ENCODE measurements at regions not wholly inside any gene's neighbourhood (a gene's known extent, or its start where the extent isn't known, plus 50 kb on each side); places are given as distances from the start of the nearest gene placed in this dataset.

DNA sequence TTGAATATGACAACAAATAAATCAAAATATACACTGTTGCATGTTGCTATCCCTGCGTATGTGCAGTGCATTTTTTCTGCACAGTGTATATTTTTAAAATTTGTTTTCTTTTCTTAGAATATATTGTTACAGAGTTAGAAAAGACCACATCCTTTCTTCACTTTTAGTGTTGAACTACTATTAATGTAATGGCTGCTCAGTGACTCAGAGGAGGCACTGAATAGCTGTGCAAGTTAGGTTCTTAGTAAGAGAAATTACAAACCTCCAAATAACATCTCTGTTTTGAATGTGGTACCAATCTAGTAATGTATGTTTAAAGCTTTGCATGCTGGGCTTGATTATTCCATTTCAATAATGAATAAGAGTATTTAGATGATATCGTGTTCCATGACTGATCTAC, 208.9 kb upstream of the PRR16 start:
- no peaks in the 10 kb centered on the region for H3K36me3 ChIP-seq
- no peak for TF ChIP-seq POLR2AphosphoS5 (IDR thresholded peaks at IDR 0.05; ENCODE audit: insufficient read depth in 1 of 2, low read depth in 1 of 2)
- TF ChIP-seq POLR2A (IDR thresholded peaks at IDR 0.05): no peak
- TF ChIP-seq, protein P1, sequence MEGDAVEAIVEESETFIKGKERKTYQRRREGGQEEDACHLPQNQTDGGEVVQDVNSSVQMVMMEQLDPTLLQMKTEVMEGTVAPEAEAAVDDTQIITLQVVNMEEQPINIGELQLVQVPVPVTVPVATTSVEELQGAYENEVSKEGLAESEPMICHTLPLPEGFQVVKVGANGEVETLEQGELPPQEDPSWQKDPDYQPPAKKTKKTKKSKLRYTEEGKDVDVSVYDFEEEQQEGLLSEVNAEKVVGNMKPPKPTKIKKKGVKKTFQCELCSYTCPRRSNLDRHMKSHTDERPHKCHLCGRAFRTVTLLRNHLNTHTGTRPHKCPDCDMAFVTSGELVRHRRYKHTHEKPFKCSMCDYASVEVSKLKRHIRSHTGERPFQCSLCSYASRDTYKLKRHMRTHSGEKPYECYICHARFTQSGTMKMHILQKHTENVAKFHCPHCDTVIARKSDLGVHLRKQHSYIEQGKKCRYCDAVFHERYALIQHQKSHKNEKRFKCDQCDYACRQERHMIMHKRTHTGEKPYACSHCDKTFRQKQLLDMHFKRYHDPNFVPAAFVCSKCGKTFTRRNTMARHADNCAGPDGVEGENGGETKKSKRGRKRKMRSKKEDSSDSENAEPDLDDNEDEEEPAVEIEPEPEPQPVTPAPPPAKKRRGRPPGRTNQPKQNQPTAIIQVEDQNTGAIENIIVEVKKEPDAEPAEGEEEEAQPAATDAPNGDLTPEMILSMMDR (IDR thresholded peaks at IDR 0.05): no peak
- H3K9me3 ChIP-seq: no peaks in the 10 kb centered on the region
- H3K4me1 ChIP-seq: no peaks in the 10 kb centered on the region
- H3K4me3 ChIP-seq: no peak overlapping the region
- no peak for DNase-seq (ENCODE audit: extremely low spot score in 2 of 2)
- intact Hi-C loops (cut with DNase I): no loop called here
- no peak overlapping the region for H3K27ac ChIP-seq
- H3K27me3 ChIP-seq: no peaks in the 10 kb centered on the region

DNA sequence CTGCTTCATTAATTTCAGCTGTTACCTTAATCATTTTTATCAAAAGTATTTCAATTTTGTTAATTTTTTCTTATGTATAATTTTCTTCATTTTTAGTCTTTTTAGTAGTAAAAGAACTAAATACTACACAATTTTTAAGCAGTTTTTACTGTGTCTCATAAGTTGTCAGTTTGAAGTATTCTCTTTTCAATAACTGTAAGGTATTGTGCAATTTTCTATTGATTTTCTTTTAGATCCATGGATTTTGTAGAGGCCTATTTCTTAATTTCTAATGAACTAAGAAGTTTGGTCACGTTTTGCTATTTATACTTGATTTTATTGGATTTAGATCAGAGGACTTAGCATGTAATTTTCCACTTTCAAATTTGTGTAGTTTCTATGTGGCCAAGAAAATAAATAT, 207.7 kb upstream of the PRR16 start:
- Histone ChIP-seq H3K9me3 (no peaks in the 10 kb centered on the region), H3K4me1 (no peaks in the 10 kb centered on the region), H3K36me3 (no peaks in the 10 kb centered on the region), H3K27ac (no peak overlapping the region), H3K27me3 (no peaks in the 10 kb centered on the region), H3K4me3 (no peak overlapping the region)
- DNase-seq (ENCODE audit: extremely low spot score in 2 of 2): no peak
- intact Hi-C loops (cut with DNase I): no loop called here
- no peak for TF ChIP-seq POLR2AphosphoS5 (IDR thresholded peaks at IDR 0.05; ENCODE audit: insufficient read depth in 1 of 2, low read depth in 1 of 2)
- TF ChIP-seq, protein P1 (IDR thresholded peaks at IDR 0.05): no peak
- no peak for TF ChIP-seq POLR2A (IDR thresholded peaks at IDR 0.05)

DNA sequence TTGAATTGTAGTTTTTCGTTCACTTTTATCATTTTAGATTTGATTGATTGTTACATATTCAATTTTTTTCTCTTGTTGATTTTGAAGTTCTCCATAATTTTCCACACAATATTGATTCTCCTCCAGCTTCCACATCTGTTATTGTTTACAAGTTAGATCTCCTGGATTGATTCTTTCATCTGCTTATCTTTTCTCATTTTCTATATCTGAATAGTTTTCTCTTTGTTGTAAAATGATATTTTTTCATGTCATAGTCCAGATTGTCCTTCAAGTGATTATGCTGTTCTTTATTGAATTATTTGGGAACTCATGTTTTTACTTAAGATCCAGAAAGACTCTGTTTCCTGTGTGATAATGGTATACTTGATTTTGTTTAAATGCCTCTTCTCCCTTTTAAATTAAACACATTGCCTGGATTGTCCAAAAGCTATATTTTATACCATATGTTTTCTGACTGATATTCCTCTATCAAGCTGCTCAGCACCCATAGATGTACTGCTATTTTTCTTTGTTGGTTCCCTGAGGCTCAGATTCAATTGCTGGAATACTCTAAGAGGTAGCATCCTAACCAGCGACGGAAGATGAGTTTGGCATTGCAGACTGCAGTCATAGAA, 206.6 kb upstream of the PRR16 start:
- no peak overlapping the region for H3K4me3 ChIP-seq
- no peak overlapping the region for H3K27ac ChIP-seq
- intact Hi-C loops (cut with DNase I): no loop called here
- no peak for TF ChIP-seq POLR2A (IDR thresholded peaks at IDR 0.05)
- TF ChIP-seq, protein P1 (IDR thresholded peaks at IDR 0.05): no peak
- TF ChIP-seq POLR2AphosphoS5 (IDR thresholded peaks at IDR 0.05; ENCODE audit: insufficient read depth in 1 of 2, low read depth in 1 of 2): no peak
- no peaks in the 10 kb centered on the region for H3K27me3 ChIP-seq
- H3K36me3 ChIP-seq: no peaks in the 10 kb centered on the region
- H3K4me1 ChIP-seq: no peaks in the 10 kb centered on the region
- H3K9me3 ChIP-seq: no peaks in the 10 kb centered on the region
- DNase-seq (ENCODE audit: extremely low spot score in 2 of 2): no peak

DNA sequence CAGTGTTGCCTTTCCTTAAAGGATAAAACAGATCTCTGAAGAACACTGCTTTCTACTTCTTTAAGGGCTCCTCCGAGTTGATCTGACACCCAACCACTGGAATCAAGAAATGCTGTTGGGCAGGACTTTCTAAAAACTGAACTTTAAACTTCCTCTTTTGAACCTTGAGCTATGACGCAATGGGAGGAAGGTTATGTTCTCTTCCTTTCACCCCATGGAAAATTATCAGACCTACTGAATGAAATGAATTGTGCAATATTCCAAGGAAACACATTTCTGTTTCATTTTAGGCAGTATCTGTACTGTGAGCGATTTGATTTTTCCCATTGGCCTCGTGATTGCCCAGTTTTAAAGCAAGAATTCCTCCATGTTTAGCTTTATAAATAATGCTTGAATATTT, 206.0 kb upstream of the PRR16 start:
- H3K4me1 ChIP-seq: no peaks in the 10 kb centered on the region
- no peaks in the 10 kb centered on the region for H3K27me3 ChIP-seq
- no peaks in the 10 kb centered on the region for H3K36me3 ChIP-seq
- H3K4me3 ChIP-seq: no peak overlapping the region
- DNase-seq (ENCODE audit: extremely low spot score in 2 of 2): no peak
- H3K27ac ChIP-seq: no peak overlapping the region
- TF ChIP-seq, protein P1 (IDR thresholded peaks at IDR 0.05): no peak
- TF ChIP-seq POLR2A (IDR thresholded peaks at IDR 0.05) (no peak), POLR2AphosphoS5 (IDR thresholded peaks at IDR 0.05; ENCODE audit: insufficient read depth in 1 of 2, low read depth in 1 of 2) (no peak)
- intact Hi-C loops (cut with DNase I): no loop called here
- H3K9me3 ChIP-seq: no peaks in the 10 kb centered on the region

DNA sequence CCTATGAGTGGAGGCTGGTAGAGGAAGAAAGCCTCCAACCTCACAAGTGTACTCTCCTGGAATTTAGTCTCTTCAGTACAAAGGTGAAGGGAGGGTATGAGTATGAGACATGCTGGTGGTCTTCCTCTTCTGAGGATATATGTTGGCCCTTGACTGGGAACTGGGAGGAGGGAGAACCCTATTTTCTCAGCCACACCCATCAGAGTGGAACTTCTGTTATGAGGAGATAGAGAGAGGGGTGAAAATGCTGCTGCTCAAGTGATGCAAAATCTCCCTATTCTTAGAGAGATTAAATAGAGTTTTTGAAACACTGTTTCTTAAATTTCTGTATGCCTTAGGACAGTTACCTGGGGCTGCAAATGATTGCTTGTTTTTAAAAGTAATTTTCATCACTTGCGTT, 203.4 kb upstream of the PRR16 start:
- H3K9me3 ChIP-seq: no peaks in the 10 kb centered on the region
- no peak for DNase-seq (ENCODE audit: extremely low spot score in 2 of 2)
- TF ChIP-seq POLR2A (IDR thresholded peaks at IDR 0.05): no peak
- TF ChIP-seq POLR2AphosphoS5 (IDR thresholded peaks at IDR 0.05; ENCODE audit: insufficient read depth in 1 of 2, low read depth in 1 of 2): no peak
- TF ChIP-seq, protein P1 (IDR thresholded peaks at IDR 0.05): no peak
- intact Hi-C loops (cut with DNase I): no loop called here
- H3K27ac ChIP-seq: no peak overlapping the region
- no peak overlapping the region for H3K4me3 ChIP-seq
- no peaks in the 10 kb centered on the region for H3K36me3 ChIP-seq
- no peaks in the 10 kb centered on the region for H3K27me3 ChIP-seq
- H3K4me1 ChIP-seq: no peaks in the 10 kb centered on the region
